GM12891 (cell line): ENCODE measurements at regions not wholly inside any gene's neighbourhood (a gene's known extent, or its start where the extent isn't known, plus 50 kb on each side); places are given as distances from the start of the nearest gene placed in this dataset.

Experiments
- POLR2A ChIP-seq: IDR thresholded peaks from 2 replicates; pipeline ENCODE4 v1.6.1; 2011; ENCODE audit warnings: low read depth, low read length, control low read depth
- TAF1 ChIP-seq: IDR thresholded peaks from 2 replicates; pipeline ENCODE4 v1.6.1; 2011; ENCODE audit warnings: low read depth, low read length, control low read depth

DNA sequence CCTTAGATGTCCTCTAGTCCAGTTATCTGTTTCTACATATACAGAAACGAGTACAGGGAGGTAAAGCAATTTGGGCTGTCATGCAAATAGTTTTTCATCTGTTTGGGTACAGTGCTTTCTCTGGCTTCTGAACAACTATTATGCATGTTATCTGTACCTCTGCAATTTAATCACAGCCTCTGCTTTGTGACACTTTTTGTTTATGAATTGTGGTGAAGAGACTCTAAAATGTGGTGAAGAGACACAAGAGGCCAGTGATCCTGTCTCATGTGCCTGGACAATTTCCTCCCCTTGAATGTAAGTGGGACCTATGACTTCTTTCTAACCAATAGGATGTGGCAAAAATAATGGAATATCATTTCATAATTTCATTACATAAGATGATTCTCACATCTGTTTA is 130.3 kb upstream of the ARHGAP42 start:
- TF ChIP-seq POLR2A (no peak), TAF1 (no peak)
